Stimulated activated naive B cell treated with anti-CD40 and anti-IgM and Interleukin-4, amounts not matched to agents 10 μg/mL and 1 μg/mL and 100 μg/mL, for 72 hours (primary cell): ENCODE measurements at regions not wholly inside any gene's neighbourhood (a gene's known extent, or its start where the extent isn't known, plus 50 kb on each side); places are given as distances from the start of the nearest gene placed in this dataset.

Source experiments
- ATAC-seq, 2 donors: fragments of 150-1000 bp; cut with Tn5 transposase; replicated peaks; 2 replicates each; pipeline ENCODE4 v1.10.0; 2021; ENCODE audit warnings: moderate library complexity in 1 of 2
- DNase-seq: peaks from one replicate; pipeline ENCODE4 v3.0.0; 2021
- H3K27ac Mint-ChIP-seq: one replicate; pipeline ENCODE4 v1.8.0; 2022; ENCODE audit warnings: mild to moderate bottlenecking, mixed read lengths
- H3K27me3 Mint-ChIP-seq, 2 donors: one replicate each; pipeline ENCODE4 v1.8.0; 2022; ENCODE audit warnings: mixed read lengths in 2 of 2
- H3K36me3 Mint-ChIP-seq, 2 donors: one replicate each; pipeline ENCODE4 v1.8.0; 2022; ENCODE audit warnings: mixed read lengths in 2 of 2, mild to moderate bottlenecking in 1 of 2
- H3K4me1 Mint-ChIP-seq, 2 donors: one replicate each; pipeline ENCODE4 v1.8.0; 2022; ENCODE audit warnings: mixed read lengths in 2 of 2, mild to moderate bottlenecking in 1 of 2
- H3K4me3 Mint-ChIP-seq, 2 donors: one replicate each; pipeline ENCODE4 v1.8.0; 2022; ENCODE audit warnings: mild to moderate bottlenecking in 2 of 2, mixed read lengths in 2 of 2, moderate library complexity in 1 of 2
- H3K9me3 Mint-ChIP-seq, 2 donors: one replicate each; pipeline ENCODE4 v1.8.0; 2022; ENCODE audit warnings: mixed read lengths in 2 of 2, mild to moderate bottlenecking in 1 of 2

DNA sequence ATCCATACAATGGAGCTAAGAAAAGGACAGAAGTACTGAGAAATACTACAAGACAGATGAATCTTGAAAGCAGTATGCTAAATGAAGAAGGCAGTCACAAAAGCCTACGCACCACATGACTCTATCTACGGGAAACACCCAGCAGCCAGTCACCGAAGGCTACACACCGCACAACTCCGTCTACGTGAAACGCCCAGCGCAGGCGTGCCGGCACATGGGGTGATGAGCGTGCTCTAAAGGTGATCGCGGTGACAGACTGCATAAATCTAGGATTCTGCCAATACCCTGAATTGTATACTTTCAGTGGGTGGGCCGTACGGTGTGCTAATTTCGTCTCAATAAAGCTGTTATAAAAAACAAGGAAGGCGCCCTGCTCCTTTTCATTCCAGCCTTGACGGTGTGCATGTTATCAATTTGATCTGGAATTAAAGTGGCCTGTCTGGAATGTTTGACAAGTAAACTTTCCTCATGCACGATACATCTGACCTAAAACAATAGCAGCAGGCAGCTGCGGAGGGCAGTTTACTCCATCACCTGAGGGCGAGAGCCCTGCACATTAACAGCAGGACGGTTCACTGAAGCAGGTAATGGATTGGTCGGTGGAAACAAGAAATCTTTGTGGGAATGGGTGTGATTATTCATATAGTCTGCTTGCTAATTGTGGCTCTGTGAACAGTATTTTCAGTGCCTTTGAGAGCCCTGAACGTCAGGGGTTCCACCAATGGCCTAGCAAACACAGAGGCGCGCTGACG is 86.2 kb upstream of the SALL3 start:
- no peak for DNase-seq
- H3K4me1 Mint-ChIP-seq: no peaks in the 10 kb centered on the region
- H3K36me3 Mint-ChIP-seq: peaks cover 2 to 8% of the 10 kb centered on the region in 2 donors
- H3K27me3 Mint-ChIP-seq: peaks cover 0 to 4% of the 10 kb centered on the region in 2 donors
- H3K27ac Mint-ChIP-seq: no peak overlapping the region
- no peak for ATAC-seq
- no peak overlapping the region for H3K4me3 Mint-ChIP-seq
- peaks cover 18 to 19% of the 10 kb centered on the region in 2 donors for H3K9me3 Mint-ChIP-seq

DNA sequence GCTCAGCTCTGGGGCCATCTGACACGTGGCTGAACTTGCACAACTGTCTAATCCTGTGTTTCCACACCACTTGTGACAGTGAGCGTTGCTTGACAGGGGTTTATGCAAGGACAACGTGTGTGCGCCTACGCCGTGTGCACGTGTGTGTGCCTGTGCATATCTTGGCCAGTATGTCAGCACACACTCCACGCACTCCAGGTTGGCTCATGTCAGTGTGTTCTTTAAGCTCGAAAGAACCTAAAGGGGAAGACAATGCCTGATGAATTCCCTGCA is 85.6 kb upstream of the SALL3 start:
- Mint-ChIP-seq H3K36me3 (peaks cover 0 to 4% of the 10 kb centered on the region in 2 donors), H3K4me1 (no peaks in the 10 kb centered on the region), H3K27me3 (peaks cover 0 to 4% of the 10 kb centered on the region in 2 donors), H3K9me3 (peaks cover 16 to 21% of the 10 kb centered on the region in 2 donors), H3K4me3 (no peak overlapping the region), H3K27ac (no peak overlapping the region)
- ATAC-seq: no peak
- no peak for DNase-seq

DNA sequence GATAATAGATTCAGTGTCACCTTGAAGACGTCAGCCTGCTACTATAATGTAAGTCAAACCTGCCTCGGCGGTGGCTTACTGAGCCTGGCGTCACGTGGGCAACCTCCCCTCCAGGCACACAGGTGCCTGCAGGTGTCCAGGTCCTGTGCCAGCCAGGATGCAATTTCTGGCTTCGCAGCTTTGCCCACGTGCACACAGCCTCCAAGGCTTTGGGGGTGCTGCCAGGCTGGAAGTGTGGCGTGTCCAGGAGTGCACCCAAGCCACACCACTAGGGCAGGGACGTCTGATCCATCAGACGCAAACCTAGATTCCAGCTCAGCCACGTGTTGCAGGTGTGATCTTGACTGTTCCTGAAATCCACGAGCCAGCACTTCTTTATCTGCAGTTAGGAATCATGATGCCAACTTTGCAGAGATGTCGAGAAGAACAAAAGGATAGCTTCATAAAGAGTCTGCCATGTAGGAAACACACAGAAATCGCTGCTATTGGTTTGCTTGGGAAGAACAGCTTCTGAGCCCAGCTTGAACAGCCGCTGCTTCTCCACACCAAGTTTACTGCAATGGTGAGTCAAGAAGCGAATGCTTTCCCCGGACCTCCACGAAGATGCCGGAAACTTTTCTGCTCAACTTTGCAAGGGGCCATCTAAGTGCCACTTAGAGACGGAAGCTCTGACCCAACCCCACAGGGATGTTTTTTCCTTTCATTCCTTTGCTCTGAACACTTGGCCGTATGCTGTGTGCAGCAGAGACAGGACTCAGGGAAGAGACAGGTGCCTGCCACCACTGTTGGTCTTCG is 84.2 kb upstream of the SALL3 start:
- Mint-ChIP-seq H3K27me3 (peaks cover 0 to 4% of the 10 kb centered on the region in 2 donors), H3K4me3 (no peak overlapping the region), H3K9me3 (peaks cover 11 to 15% of the 10 kb centered on the region in 2 donors), H3K4me1 (no peaks in the 10 kb centered on the region), H3K36me3 (no peaks in the 10 kb centered on the region), H3K27ac (no peak overlapping the region)
- ATAC-seq (no peak), DNase-seq (no peak)

GRCh38 chr18:78896111-78896905 is 83.3 kb upstream of the SALL3 start:
- DNase-seq: no peak
- Mint-ChIP-seq H3K27ac (no peak overlapping the region), H3K9me3 (peaks cover 5 to 11% of the 10 kb centered on the region in 2 donors), H3K36me3 (no peaks in the 10 kb centered on the region), H3K27me3 (peaks cover 0 to 4% of the 10 kb centered on the region in 2 donors), H3K4me3 (no peak overlapping the region), H3K4me1 (no peaks in the 10 kb centered on the region)
- no peak for ATAC-seq

DNA sequence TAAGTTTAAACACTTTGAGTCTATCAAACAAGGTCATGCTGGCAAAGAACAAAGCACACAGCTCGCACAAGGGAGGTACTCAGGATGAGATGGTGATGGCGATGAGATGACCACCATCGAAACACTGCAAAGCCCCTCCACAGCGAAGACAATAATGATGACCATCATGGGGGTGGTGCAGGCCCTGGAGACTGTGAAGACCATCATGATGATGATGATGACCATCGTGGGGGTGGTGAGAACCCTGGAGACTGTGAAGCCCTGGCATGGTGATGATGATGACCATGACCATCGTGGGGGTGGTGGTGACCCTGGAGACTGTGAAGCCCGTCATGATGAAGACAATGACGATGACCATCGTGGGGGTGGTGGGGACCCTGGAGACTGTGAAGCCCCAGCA is 81.6 kb upstream of the SALL3 start:
- Mint-ChIP-seq H3K4me1 (no peaks in the 10 kb centered on the region), H3K27ac (no peak overlapping the region), H3K36me3 (no peaks in the 10 kb centered on the region), H3K4me3 (no peak overlapping the region), H3K9me3 (peaks cover 1 to 11% of the 10 kb centered on the region in 2 donors), H3K27me3 (peaks cover 5 to 13% of the 10 kb centered on the region in 2 donors)
- DNase-seq (no peak), ATAC-seq (no peak)

DNA sequence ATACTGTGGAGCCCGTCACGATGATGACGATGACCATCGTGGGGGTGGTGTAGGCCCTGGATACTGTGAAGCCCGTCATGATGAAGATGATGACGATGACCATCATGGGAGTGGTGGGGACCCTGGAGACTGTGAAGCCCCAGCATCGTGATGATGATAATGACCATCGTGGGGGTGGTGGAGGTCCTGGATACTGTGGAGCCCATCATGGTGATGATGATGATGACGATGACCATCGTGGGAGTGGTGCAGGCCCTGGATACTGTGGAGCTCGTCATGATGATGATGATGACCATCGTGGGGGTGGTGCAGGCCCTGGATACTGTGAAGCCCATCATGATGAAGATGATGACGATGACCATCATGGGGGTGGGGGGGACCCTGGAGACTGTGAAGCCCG is 81.0 kb upstream of the SALL3 start:
- no peak overlapping the region for H3K27ac Mint-ChIP-seq
- DNase-seq: no peak
- H3K27me3 Mint-ChIP-seq: peaks cover 5 to 13% of the 10 kb centered on the region in 2 donors
- no peak overlapping the region for H3K4me3 Mint-ChIP-seq
- peaks cover 1 to 11% of the 10 kb centered on the region in 2 donors for H3K9me3 Mint-ChIP-seq
- no peak for ATAC-seq
- H3K36me3 Mint-ChIP-seq: no peaks in the 10 kb centered on the region
- H3K4me1 Mint-ChIP-seq: no peaks in the 10 kb centered on the region

GRCh38 chr18:78899241-78899640 is 80.4 kb upstream of the SALL3 start:
- Mint-ChIP-seq H3K4me3 (no peak overlapping the region), H3K4me1 (no peaks in the 10 kb centered on the region), H3K36me3 (no peaks in the 10 kb centered on the region), H3K27ac (no peak overlapping the region), H3K9me3 (peaks cover 1 to 11% of the 10 kb centered on the region in 2 donors), H3K27me3 (peaks cover 5 to 13% of the 10 kb centered on the region in 2 donors)
- DNase-seq: no peak
- no peak for ATAC-seq

DNA sequence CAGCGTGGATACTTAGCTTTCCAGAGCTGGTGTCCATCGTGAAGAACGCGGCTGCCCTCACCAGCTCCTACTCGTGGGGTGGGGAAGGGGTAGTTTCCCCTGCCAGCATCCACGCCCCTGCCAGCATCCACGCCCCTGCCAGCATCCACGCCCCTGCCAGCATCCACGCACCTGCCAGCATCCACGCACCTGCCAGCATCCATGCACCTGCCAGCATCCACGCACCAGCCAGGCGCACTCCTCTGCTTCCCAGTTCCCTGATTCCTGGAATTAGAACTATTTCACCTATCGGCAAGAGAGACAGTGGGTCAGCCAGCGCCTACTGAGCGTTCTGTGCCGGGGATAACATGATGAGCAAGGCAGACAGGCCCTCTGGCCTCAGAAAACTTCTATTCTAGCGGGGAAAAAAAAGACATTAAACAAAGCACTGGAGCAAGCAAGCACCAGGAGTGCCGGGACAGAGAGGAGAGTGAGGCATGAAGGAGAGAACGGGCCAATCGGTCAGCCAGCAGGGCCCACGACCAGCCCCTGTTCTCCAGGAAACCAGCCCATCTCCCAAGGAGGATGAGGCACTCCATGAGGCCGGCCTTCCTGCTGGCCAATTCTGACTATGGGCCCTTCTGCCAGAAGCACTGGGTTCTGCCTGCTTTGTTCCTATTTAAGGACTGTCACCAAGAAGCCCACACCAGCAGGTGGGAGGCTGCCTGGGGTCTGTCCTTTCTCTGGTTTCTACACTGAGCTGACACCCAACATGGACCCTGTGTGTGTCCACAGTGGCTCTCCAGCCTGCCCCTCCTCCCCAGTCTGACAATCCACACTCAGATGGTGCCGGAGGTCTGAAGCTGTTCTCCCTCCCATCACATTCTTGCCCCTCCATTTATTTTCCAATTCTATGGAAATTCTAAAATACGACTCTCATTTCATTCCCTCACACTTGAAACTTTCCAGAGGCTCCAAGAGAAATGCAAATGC is 78.4 kb upstream of the SALL3 start:
- no peaks in the 10 kb centered on the region for H3K4me1 Mint-ChIP-seq

DNA sequence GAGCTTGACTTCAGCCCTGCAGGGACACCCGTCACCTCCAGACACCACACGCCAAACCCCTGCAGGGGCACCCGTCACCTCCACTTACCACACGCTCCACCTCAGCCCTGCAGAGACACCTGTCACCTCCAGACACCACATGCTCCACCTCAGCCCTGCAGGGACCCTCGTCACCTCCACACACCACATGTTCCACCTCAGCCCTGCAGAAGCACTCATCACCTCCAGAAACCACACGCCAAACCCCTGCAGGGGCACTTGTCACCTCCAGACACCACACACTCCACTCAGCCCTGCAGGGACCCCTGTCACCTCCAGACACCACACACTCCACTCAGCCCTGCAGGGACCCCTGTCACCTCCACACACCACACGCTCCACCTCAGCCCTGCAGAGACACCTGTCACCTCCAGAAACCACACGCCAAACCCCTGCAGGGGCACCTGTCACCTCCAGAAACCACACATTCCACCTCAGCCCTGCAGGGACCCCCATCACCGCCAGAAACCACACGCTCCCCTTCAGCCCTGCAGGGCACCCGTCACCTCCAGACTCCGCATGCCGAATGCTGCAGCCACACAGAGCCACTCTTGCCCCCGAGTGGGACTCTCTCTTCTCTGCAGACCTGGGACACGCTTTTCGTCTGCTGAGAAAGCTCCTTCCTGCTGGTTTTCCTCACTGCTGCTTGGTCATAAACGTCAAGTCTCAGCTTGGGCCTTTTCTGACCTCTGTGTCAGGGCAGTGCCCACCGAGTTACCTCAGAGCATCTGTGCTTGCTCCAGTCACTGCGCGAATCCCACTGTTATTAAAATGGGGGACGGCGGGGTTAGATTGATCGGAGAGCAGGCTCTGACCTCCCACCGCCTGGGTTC is 77.5 kb upstream of the SALL3 start:
- no peak for DNase-seq
- no peak for ATAC-seq
- Mint-ChIP-seq H3K9me3 (peaks cover 1 to 11% of the 10 kb centered on the region in 2 donors), H3K4me1 (no peaks in the 10 kb centered on the region), H3K27me3 (peaks cover 5 to 13% of the 10 kb centered on the region in 2 donors), H3K4me3 (no peak overlapping the region), H3K27ac (no peak overlapping the region), H3K36me3 (no peaks in the 10 kb centered on the region)

More for the DNA sequence above, 78.4 kb upstream of the SALL3 start:
- DNase-seq (no peak), ATAC-seq (no peak)
- Mint-ChIP-seq H3K27ac (no peak overlapping the region), H3K36me3 (no peaks in the 10 kb centered on the region), H3K27me3 (peaks cover 5 to 13% of the 10 kb centered on the region in 2 donors), H3K9me3 (peaks cover 1 to 11% of the 10 kb centered on the region in 2 donors), H3K4me3 (no peak overlapping the region)

DNA sequence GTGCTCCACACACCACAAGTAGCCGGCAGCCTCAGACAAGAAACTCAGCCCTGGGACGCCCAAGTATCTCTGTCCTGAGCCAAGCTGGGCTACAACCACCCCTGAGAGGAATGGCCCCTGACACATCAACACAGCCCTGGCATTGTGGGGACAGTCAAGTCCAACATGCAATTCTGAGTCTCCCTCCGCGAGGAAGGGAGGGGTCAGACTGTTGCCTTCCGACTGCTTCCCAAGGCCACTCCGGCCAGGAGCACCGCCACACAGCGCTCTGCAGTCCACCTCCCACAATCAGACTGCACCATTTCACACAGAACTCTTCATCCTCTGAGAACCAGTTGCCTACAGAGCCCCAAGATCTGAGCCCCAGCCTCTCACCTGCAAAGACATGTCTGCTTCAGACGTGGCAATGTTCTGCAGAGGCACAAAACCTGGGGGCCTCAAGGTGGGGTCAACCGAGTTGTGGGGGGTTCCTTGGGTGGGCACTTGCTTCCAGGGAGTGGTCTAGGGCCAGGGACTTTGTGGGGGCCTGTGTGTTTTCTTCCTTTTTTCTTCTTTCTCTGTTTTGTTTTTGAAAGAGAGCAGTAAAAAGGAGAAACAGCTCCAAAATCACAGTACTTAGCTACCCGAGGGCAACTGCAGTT is 76.7 kb upstream of the SALL3 start:
- DNase-seq (no peak), ATAC-seq (no peak)
- Mint-ChIP-seq H3K9me3 (peaks cover 1 to 9% of the 10 kb centered on the region in 2 donors), H3K4me1 (no peaks in the 10 kb centered on the region), H3K4me3 (no peak overlapping the region), H3K27me3 (peaks cover 5 to 13% of the 10 kb centered on the region in 2 donors), H3K36me3 (no peaks in the 10 kb centered on the region), H3K27ac (no peak overlapping the region)

DNA sequence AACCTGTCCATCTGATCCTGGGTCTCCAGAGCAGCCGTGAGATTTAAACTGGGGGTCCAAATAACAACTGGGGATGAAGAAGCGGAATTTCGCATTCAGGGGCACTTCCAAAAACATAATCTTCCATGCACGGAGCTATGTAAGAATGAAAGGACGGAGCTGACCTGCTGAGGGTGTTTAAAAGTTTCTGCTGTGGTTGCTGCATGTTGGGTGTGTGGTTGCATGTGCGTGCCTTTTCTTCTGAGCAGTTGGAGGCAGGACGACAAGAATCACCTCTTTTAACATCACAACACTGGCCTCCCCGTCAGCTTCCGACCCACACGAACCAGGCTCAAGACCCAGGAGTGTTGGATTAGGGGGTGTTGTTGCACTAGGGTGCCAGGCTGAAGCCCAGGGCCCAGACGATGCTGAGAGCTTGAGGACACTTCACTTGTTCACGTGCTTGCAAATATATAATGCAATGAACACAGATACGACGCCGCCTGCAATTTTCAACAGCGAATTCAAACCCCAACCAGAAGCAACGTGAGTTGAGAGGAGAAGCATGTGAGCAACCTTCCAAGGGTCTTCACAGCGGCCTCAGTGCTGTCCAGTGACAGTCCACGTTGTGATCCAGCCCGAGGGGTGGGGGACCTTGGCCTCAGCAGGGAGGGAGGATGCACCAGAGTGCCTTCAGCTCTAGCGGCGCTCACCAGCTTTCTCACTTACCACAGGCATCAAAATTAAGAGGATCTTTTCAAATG is 76.0 kb upstream of the SALL3 start:
- no peaks in the 10 kb centered on the region for H3K36me3 Mint-ChIP-seq
- peaks cover 1 to 2% of the 10 kb centered on the region in 2 donors for H3K9me3 Mint-ChIP-seq
- DNase-seq (no peak), ATAC-seq (no peak)
- no peak overlapping the region for H3K4me3 Mint-ChIP-seq
- no peak overlapping the region for H3K27ac Mint-ChIP-seq
- no peaks in the 10 kb centered on the region for H3K4me1 Mint-ChIP-seq
- H3K27me3 Mint-ChIP-seq: peaks cover 5 to 9% of the 10 kb centered on the region in 2 donors

DNA sequence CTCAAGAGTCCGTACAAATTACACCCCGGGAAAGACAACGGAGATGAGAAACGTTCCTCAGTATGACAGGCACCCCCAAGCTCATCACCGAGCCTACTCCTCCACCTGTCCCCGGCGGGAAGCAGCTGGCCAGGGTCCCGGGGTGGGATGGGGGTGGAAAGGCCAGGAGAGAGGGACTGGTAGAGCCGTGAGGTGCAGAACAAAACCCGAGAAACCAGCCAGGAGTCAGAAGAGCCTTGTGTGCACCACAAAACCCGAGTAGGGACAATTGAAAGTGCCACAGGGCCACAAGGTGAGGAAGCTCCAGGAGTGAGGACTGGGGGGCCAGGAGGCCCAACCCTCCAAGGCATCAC is 75.5 kb upstream of the SALL3 start:
- H3K4me3 Mint-ChIP-seq: no peak overlapping the region
- no peak for DNase-seq
- peaks cover 5 to 9% of the 10 kb centered on the region in 2 donors for H3K27me3 Mint-ChIP-seq
- no peak overlapping the region for H3K27ac Mint-ChIP-seq
- H3K36me3 Mint-ChIP-seq: no peaks in the 10 kb centered on the region
- H3K9me3 Mint-ChIP-seq: peaks cover 0 to 1% of the 10 kb centered on the region in 2 donors
- ATAC-seq: no peak
- no peaks in the 10 kb centered on the region for H3K4me1 Mint-ChIP-seq
